Large intestine (tissue), 3 donors: ENCODE measurements at regions not wholly inside any gene's neighbourhood (a gene's known extent, or its start where the extent isn't known, plus 50 kb on each side); places are given as distances from the start of the nearest gene placed in this dataset.

Experiments used
- DNase-seq, 2 donors: peaks; one replicate each; pipeline versions ENCODE4 v3.0.0 to v3.0.0-alpha.2; 2013
- H3K27ac ChIP-seq: one replicate; pipeline ENCODE4 v1.5.1; 2013; ENCODE audit warnings: low read length
- H3K27me3 ChIP-seq: 2 replicates; pipeline ENCODE4 v1.6.1; 2013; ENCODE audit warnings: low read length; ENCODE audit not compliant: control insufficient read depth, insufficient read depth
- H3K36me3 ChIP-seq: 2 replicates; pipeline ENCODE4 v1.6.1; 2013; ENCODE audit warnings: low read length; ENCODE audit not compliant: control insufficient read depth, insufficient read depth
- H3K4me1 ChIP-seq: one replicate; pipeline ENCODE4 v1.6.1; 2013; ENCODE audit warnings: low read length; ENCODE audit not compliant: control insufficient read depth, insufficient read depth
- H3K4me3 ChIP-seq: one replicate; pipeline ENCODE4 v1.5.1; 2013; ENCODE audit warnings: low read length
- H3K9me3 ChIP-seq: one replicate; pipeline ENCODE4 v1.6.1; 2013; ENCODE audit warnings: mild to moderate bottlenecking, low read depth, low read length, moderate library complexity; ENCODE audit not compliant: control insufficient read depth
- WGBS: methylation state at CpG from one replicate; pipeline ENCODE4 v1.1.5; 2013; ENCODE audit warnings: low lambda C conversion rate; ENCODE audit not compliant: insufficient coverage; 5-methylcytosine and 5-hydroxymethylcytosine counted together

GRCh38 chr5:148941810-148942209 lies 115.4 kb downstream of the ADRB2 start:
- H3K27me3 ChIP-seq: no peaks in the 10 kb centered on the region
- H3K36me3 ChIP-seq: no peaks in the 10 kb centered on the region
- no peak overlapping the region for H3K4me3 ChIP-seq
- no peak overlapping the region for H3K27ac ChIP-seq
- H3K9me3 ChIP-seq: no peaks in the 10 kb centered on the region
- WGBS: no CpG with 5 or more reads among the region's 1 CpG
- no peak for DNase-seq
- no peaks in the 10 kb centered on the region for H3K4me1 ChIP-seq

- WGBS: no CpG with 5 or more reads among the region's 4 CpGs
- no peaks in the 10 kb centered on the region for H3K4me1 ChIP-seq
- no peaks in the 10 kb centered on the region for H3K36me3 ChIP-seq
- no peaks in the 10 kb centered on the region for H3K9me3 ChIP-seq
- H3K4me3 ChIP-seq: no peak overlapping the region
- H3K27me3 ChIP-seq: peaks cover 8% of the 10 kb centered on the region
- H3K27ac ChIP-seq: no peak overlapping the region
- DNase-seq: no peak
These were observed 112.9 kb downstream of the SH3TC2 start for GRCh38 chr5:148949841-148950470.

GRCh38 chr5:148950471-148950863 lies 112.4 kb downstream of the SH3TC2 start:
- Histone ChIP-seq H3K36me3 (no peaks in the 10 kb centered on the region), H3K9me3 (no peaks in the 10 kb centered on the region), H3K4me3 (no peak overlapping the region), H3K4me1 (no peaks in the 10 kb centered on the region), H3K27me3 (peaks cover 8% of the 10 kb centered on the region), H3K27ac (no peak overlapping the region)
- no peak for DNase-seq
- no CpG with 5 or more reads among the region's 2 CpGs for WGBS

- no peak for DNase-seq
- Histone ChIP-seq H3K4me1 (no peaks in the 10 kb centered on the region), H3K27ac (no peak overlapping the region), H3K9me3 (no peaks in the 10 kb centered on the region), H3K36me3 (no peaks in the 10 kb centered on the region), H3K4me3 (no peak overlapping the region), H3K27me3 (peaks cover 8% of the 10 kb centered on the region)
- WGBS: no CpG with 5 or more reads among the region's 1 CpG
These were observed 112.0 kb downstream of the SH3TC2 start for GRCh38 chr5:148950892-148951291.

GRCh38 chr5:148951612-148952011 lies 111.2 kb downstream of the SH3TC2 start:
- no peak for DNase-seq
- Histone ChIP-seq H3K36me3 (no peaks in the 10 kb centered on the region), H3K27ac (no peak overlapping the region), H3K9me3 (no peaks in the 10 kb centered on the region), H3K27me3 (peaks cover 8% of the 10 kb centered on the region), H3K4me1 (no peaks in the 10 kb centered on the region), H3K4me3 (no peak overlapping the region)
- no CpG with 5 or more reads among the region's 3 CpGs for WGBS

- WGBS: no CpG with 5 or more reads among the region's 8 CpGs
- H3K4me1 ChIP-seq: no peaks in the 10 kb centered on the region
- DNase-seq: no peak
- H3K9me3 ChIP-seq: no peaks in the 10 kb centered on the region
- no peaks in the 10 kb centered on the region for H3K36me3 ChIP-seq
- no peak overlapping the region for H3K27ac ChIP-seq
- H3K4me3 ChIP-seq: no peak overlapping the region
- peaks cover 8% of the 10 kb centered on the region for H3K27me3 ChIP-seq
These were observed 110.6 kb downstream of the SH3TC2 start for GRCh38 chr5:148952097-148952867.

GRCh38 chr5:148953711-148954110 lies 109.2 kb downstream of the SH3TC2 start:
- no peak overlapping the region for H3K4me3 ChIP-seq
- no peaks in the 10 kb centered on the region for H3K36me3 ChIP-seq
- H3K27ac ChIP-seq: no peak overlapping the region
- H3K9me3 ChIP-seq: no peaks in the 10 kb centered on the region
- H3K27me3 ChIP-seq: peaks cover 8% of the 10 kb centered on the region
- no CpG with 5 or more reads among the region's 1 CpG for WGBS
- no peak for DNase-seq
- no peaks in the 10 kb centered on the region for H3K4me1 ChIP-seq
